ENCODE measurements at regions not wholly inside any gene's neighbourhood (a gene's known extent, or its start where the extent isn't known, plus 50 kb on each side); places are given as distances from the start of the nearest gene placed in this dataset.

GRCh38 chr6:40331545-40331944 lies 255.6 kb downstream of the LRFN2 start:
- no peak overlapping the region for H3K4me3 ChIP-seq (ENCODE audit: low read length)
- no peak for DNase-seq (ENCODE audit: low read depth)
- no peak for TF ChIP-seq CTCF (conservative IDR thresholded peaks at IDR 0.05; ENCODE audit: low read length)

GRCh38 chr6:40330301-40330721 lies 256.9 kb downstream of the LRFN2 start:
- TF ChIP-seq CTCF (conservative IDR thresholded peaks at IDR 0.05; ENCODE audit: low read length): no peak
- H3K4me3 ChIP-seq (ENCODE audit: low read length): no peak overlapping the region

GRCh38 chr6:40328986-40329545 lies 258.1 kb downstream of the LRFN2 start:
- H3K4me3 ChIP-seq (ENCODE audit: low read length): no peak overlapping the region
- DNase-seq (ENCODE audit: low read depth): no peak
- no peak for TF ChIP-seq CTCF (conservative IDR thresholded peaks at IDR 0.05; ENCODE audit: low read length)

More at GRCh38 chr6:40330301-40330721, 256.9 kb downstream of the LRFN2 start:
- no peak for DNase-seq (ENCODE audit: low read depth)

GRCh38 chr6:40328386-40328985 lies 258.7 kb downstream of the LRFN2 start:
- DNase-seq (ENCODE audit: low read depth): no peak
- no peak overlapping the region for H3K4me3 ChIP-seq (ENCODE audit: low read length)
- peak; percentile 15; the same call in 1 of the 2 replicates for TF ChIP-seq CTCF (conservative IDR thresholded peaks at IDR 0.05; ENCODE audit: low read length)

- no peak for DNase-seq (ENCODE audit: low read depth)
- TF ChIP-seq CTCF (conservative IDR thresholded peaks at IDR 0.05; ENCODE audit: low read length): no peak
Observed at GRCh38 chr6:40326714-40327421, 260.3 kb downstream of the LRFN2 start.

GRCh38 chr6:40325791-40326190 lies 261.4 kb downstream of the LRFN2 start:
- no peak for TF ChIP-seq CTCF (conservative IDR thresholded peaks at IDR 0.05; ENCODE audit: low read length)
- no peak overlapping the region for H3K4me3 ChIP-seq (ENCODE audit: low read length)
- DNase-seq (ENCODE audit: low read depth): no peak

More at GRCh38 chr6:40326714-40327421, 260.3 kb downstream of the LRFN2 start:
- no peak overlapping the region for H3K4me3 ChIP-seq (ENCODE audit: low read length)

GRCh38 chr6:40325041-40325440 lies 262.1 kb downstream of the LRFN2 start:
- no peak overlapping the region for H3K4me3 ChIP-seq (ENCODE audit: low read length)
- DNase-seq (ENCODE audit: low read depth): no peak
- TF ChIP-seq CTCF (conservative IDR thresholded peaks at IDR 0.05; ENCODE audit: low read length): no peak

Data from AG10803 (cell line).